ENCODE measurements at regions not wholly inside any gene's neighbourhood (a gene's known extent, or its start where the extent isn't known, plus 50 kb on each side); places are given as distances from the start of the nearest gene placed in this dataset.

- BruUV-seq (replicated peaks), result no TSS peak
- Histone ChIP-seq H3K27me3 (ENCODE audit: control insufficient read depth, insufficient read depth, low read length) (no peaks in the 10 kb centered on the region), H3K4me3 (ENCODE audit: low read depth in 2 of 2, low read length in 2 of 2) (no peak overlapping the region), H3K27ac (ENCODE audit: low read length) (no peak overlapping the region), H3K36me3 (ENCODE audit: control insufficient read depth, insufficient read depth, low read length) (no peaks in the 10 kb centered on the region), H3K4me1 (ENCODE audit: control insufficient read depth, insufficient read depth, low read length) (no peaks in the 10 kb centered on the region), H3K9me3 (ENCODE audit: control insufficient read depth, insufficient read depth, low read depth, low read length) (no peaks in the 10 kb centered on the region)
- POLR2A ChIA-PET, result no interaction called here
- intact Hi-C loops (cut with micrococcal nuclease; ENCODE audit: unreplicated experiment) (no loop called here), in situ Hi-C loops (cut with HindIII; ENCODE audit: low pct_unique_long_range_greater_than_20kb, low sequenced_read_pairs) (no loop called here)
- DNase-seq (ENCODE audit: low read depth, low spot score) (no peak), ATAC-seq (no peak)
- CTCF ChIA-PET, result no interaction called here
- TF ChIP-seq POLR2AphosphoS5 (IDR thresholded peaks at IDR 0.05; ENCODE audit: low read depth, low read length) (no peak), TCF7L2 (IDR thresholded peaks at IDR 0.05; ENCODE audit: low read depth, low read length) (no peak), SIN3A (IDR thresholded peaks at IDR 0.05; ENCODE audit: borderline replicate concordance, insufficient read depth, low read depth, low read length) (no peak)
- TF ChIP-seq, protein P1, sequence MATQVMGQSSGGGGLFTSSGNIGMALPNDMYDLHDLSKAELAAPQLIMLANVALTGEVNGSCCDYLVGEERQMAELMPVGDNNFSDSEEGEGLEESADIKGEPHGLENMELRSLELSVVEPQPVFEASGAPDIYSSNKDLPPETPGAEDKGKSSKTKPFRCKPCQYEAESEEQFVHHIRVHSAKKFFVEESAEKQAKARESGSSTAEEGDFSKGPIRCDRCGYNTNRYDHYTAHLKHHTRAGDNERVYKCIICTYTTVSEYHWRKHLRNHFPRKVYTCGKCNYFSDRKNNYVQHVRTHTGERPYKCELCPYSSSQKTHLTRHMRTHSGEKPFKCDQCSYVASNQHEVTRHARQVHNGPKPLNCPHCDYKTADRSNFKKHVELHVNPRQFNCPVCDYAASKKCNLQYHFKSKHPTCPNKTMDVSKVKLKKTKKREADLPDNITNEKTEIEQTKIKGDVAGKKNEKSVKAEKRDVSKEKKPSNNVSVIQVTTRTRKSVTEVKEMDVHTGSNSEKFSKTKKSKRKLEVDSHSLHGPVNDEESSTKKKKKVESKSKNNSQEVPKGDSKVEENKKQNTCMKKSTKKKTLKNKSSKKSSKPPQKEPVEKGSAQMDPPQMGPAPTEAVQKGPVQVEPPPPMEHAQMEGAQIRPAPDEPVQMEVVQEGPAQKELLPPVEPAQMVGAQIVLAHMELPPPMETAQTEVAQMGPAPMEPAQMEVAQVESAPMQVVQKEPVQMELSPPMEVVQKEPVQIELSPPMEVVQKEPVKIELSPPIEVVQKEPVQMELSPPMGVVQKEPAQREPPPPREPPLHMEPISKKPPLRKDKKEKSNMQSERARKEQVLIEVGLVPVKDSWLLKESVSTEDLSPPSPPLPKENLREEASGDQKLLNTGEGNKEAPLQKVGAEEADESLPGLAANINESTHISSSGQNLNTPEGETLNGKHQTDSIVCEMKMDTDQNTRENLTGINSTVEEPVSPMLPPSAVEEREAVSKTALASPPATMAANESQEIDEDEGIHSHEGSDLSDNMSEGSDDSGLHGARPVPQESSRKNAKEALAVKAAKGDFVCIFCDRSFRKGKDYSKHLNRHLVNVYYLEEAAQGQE (IDR thresholded peaks at IDR 0.05; ENCODE audit: insufficient read depth in 1 of 2, low read depth in 2 of 2, low read length in 1 of 2), result no peak
- TF ChIP-seq, protein P2, sequence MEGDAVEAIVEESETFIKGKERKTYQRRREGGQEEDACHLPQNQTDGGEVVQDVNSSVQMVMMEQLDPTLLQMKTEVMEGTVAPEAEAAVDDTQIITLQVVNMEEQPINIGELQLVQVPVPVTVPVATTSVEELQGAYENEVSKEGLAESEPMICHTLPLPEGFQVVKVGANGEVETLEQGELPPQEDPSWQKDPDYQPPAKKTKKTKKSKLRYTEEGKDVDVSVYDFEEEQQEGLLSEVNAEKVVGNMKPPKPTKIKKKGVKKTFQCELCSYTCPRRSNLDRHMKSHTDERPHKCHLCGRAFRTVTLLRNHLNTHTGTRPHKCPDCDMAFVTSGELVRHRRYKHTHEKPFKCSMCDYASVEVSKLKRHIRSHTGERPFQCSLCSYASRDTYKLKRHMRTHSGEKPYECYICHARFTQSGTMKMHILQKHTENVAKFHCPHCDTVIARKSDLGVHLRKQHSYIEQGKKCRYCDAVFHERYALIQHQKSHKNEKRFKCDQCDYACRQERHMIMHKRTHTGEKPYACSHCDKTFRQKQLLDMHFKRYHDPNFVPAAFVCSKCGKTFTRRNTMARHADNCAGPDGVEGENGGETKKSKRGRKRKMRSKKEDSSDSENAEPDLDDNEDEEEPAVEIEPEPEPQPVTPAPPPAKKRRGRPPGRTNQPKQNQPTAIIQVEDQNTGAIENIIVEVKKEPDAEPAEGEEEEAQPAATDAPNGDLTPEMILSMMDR (IDR thresholded peaks at IDR 0.05), result no peak
Observed at GRCh38 chr5:97555644-97555981, 372.6 kb upstream of the RIOK2 start.

DNA sequence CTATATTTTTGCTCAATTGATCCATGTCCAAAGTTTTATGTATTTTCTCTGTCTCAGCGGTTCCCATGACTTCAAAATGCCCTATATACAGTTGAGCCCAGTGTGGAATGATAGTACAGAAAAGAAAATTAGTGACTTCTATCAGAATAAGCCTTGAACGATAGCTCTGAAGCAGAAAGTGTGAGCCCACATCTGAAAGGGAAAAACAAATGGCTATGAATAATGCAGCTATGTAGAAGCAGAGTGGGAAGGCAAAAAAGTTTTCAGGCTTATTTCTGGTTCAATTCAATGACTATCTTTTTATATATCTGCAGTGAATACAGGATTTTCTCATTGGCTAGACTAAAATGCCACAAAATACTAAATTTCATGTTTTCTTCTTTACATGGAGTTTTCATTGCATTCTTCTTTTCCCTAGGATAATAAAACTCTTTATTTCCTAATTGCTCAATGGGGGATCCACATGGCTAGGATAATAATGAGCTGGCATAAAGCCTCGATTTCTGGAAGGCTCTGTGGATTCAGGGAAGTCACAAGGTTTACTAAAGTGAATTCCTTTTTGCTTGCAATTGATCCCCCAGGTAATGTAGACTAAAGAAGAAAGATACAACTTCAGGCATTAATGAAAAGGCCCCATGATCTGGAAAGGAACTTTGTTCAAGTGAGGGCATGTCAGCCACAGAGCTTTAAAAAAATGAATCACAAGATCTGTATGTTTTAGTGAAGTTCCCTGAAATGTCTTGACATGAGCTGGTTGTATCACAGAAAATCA, 377.0 kb upstream of the RIOK2 start:
- CTCF ChIA-PET, result no interaction called here
- TF ChIP-seq TCF7L2 (IDR thresholded peaks at IDR 0.05; ENCODE audit: low read depth, low read length), result no peak
- TF ChIP-seq, protein P1 (IDR thresholded peaks at IDR 0.05; ENCODE audit: insufficient read depth in 1 of 2, low read depth in 2 of 2, low read length in 1 of 2), result no peak
- no peak for TF ChIP-seq POLR2AphosphoS5 (IDR thresholded peaks at IDR 0.05; ENCODE audit: low read depth, low read length)
- TF ChIP-seq, protein P2 (IDR thresholded peaks at IDR 0.05), result no peak
- no peak for TF ChIP-seq SIN3A (IDR thresholded peaks at IDR 0.05; ENCODE audit: borderline replicate concordance, insufficient read depth, low read depth, low read length)
- BruUV-seq (replicated peaks), result no TSS peak
- no peaks in the 10 kb centered on the region for H3K36me3 ChIP-seq (ENCODE audit: control insufficient read depth, insufficient read depth, low read length)
- POLR2A ChIA-PET, result no interaction called here
- in situ Hi-C loops (cut with HindIII; ENCODE audit: low pct_unique_long_range_greater_than_20kb, low sequenced_read_pairs), result no loop called here
- DNase-seq (ENCODE audit: low read depth, low spot score), result no peak
- no peak overlapping the region for H3K4me3 ChIP-seq (ENCODE audit: low read depth in 2 of 2, low read length in 2 of 2)
- H3K4me1 ChIP-seq (ENCODE audit: control insufficient read depth, insufficient read depth, low read length), result no peaks in the 10 kb centered on the region
- no peak overlapping the region for H3K27ac ChIP-seq (ENCODE audit: low read length)
- no peaks in the 10 kb centered on the region for H3K9me3 ChIP-seq (ENCODE audit: control insufficient read depth, insufficient read depth, low read depth, low read length)
- no peaks in the 10 kb centered on the region for H3K27me3 ChIP-seq (ENCODE audit: control insufficient read depth, insufficient read depth, low read length)
- intact Hi-C loops (cut with micrococcal nuclease; ENCODE audit: unreplicated experiment), result no loop called here
- no peak for ATAC-seq
